CD14-positive monocyte (primary cell): ENCODE measurements at regions not wholly inside any gene's neighbourhood (a gene's known extent, or its start where the extent isn't known, plus 50 kb on each side); places are given as distances from the start of the nearest gene placed in this dataset.

Experiments
- DNase-seq, 3 donors: peaks; one replicate each; pipeline ENCODE4 v3.0.0-alpha.2; 2011 to 2022
- H2AFZ ChIP-seq: 2 replicates; pipeline ENCODE4 v1.6.0; 2012; ENCODE audit warnings: mild to moderate bottlenecking, low read depth, low read length, inconsistent platforms; ENCODE audit not compliant: insufficient read depth, poor library complexity, severe bottlenecking
- H3K27ac ChIP-seq, 2 donors: 1 replicate in 1 of 2; 2 replicates in 1 of 2; pipeline ENCODE4 v1.5.1; 2012 to 2013; ENCODE audit warnings: low read length in 2 of 2, control low read depth in 1 of 2, inconsistent platforms in 1 of 2, low read depth in 1 of 2, mild to moderate bottlenecking in 1 of 2
- H3K27me3 ChIP-seq, 2 donors: one replicate each; pipeline versions ENCODE4 v1.6.0 to v1.6.1; 2011 to 2013; ENCODE audit warnings: low read length in 2 of 2; ENCODE audit not compliant: control insufficient read depth in 2 of 2, insufficient read depth in 2 of 2
- H3K36me3 ChIP-seq, 2 donors: replicated peaks in 1 of 2; 1 replicate in 1 of 2; 2 replicates in 1 of 2; pipeline versions ENCODE4 v1.5.1 to v1.6.1; 2012 to 2013; ENCODE audit warnings: low read length in 2 of 2, control low read depth in 1 of 2, inconsistent platforms in 1 of 2, mild to moderate bottlenecking in 1 of 2; ENCODE audit not compliant: insufficient read depth in 2 of 2, control insufficient read depth in 1 of 2
- H3K4me1 ChIP-seq, 2 donors: 1 replicate in 1 of 2; 2 replicates in 1 of 2; pipeline versions ENCODE4 v1.5.1 to v1.6.1; 2012 to 2013; ENCODE audit warnings: low read length in 2 of 2, control low read depth in 1 of 2, inconsistent platforms in 1 of 2, mild to moderate bottlenecking in 1 of 2, moderate library complexity in 1 of 2; ENCODE audit not compliant: insufficient read depth in 2 of 2, control insufficient read depth in 1 of 2
- H3K4me2 ChIP-seq: replicated peaks from 2 replicates; pipeline ENCODE3; 2012; ENCODE audit warnings: low read length, moderate library complexity, mild to moderate bottlenecking; ENCODE audit not compliant: poor library complexity, severe bottlenecking; ENCODE audit errors: extremely low read depth
- H3K4me3 ChIP-seq, 3 experiments: fragments of 200-600 bp in 1 of 3; sonication (generic) in 1 of 3; replicated peaks in 1 of 3; 1 replicate in 2 of 3; 2 replicates in 1 of 3; pipeline ENCODE4 v1.5.1; 2011 to 2013; ENCODE audit warnings: low read length in 3 of 3, mild to moderate bottlenecking in 3 of 3, control low read depth in 2 of 3, low read depth in 2 of 3, inconsistent platforms in 1 of 3, moderate library complexity in 1 of 3
- H3K79me2 ChIP-seq: 2 replicates; pipeline ENCODE4 v1.6.0; 2012; ENCODE audit warnings: mild to moderate bottlenecking, control low read depth, inconsistent platforms, low read length, moderate library complexity; ENCODE audit not compliant: insufficient read depth
- H3K9ac ChIP-seq: 2 replicates; pipeline ENCODE4 v1.6.0; 2017; ENCODE audit warnings: low read length, mild to moderate bottlenecking; ENCODE audit not compliant: insufficient read depth, poor library complexity, severe bottlenecking
- H3K9me3 ChIP-seq, 2 donors: replicated peaks in 1 of 2; 1 replicate in 1 of 2; 2 replicates in 1 of 2; pipeline versions ENCODE4 v1.5.1 to v1.6.1; 2012 to 2013; ENCODE audit warnings: low read length in 2 of 2, control low read depth in 1 of 2; ENCODE audit not compliant: control insufficient read depth in 1 of 2, insufficient read depth in 1 of 2
- H4K20me1 ChIP-seq: 2 replicates; pipeline ENCODE4 v1.6.0; 2012; ENCODE audit warnings: mild to moderate bottlenecking, low read length, control low read depth, moderate library complexity; ENCODE audit not compliant: insufficient read depth
- H3K27ac Mint-ChIP-seq, 7 donors: one replicate each; pipeline ENCODE4 v1.8.0; 2020; ENCODE audit warnings: mild to moderate bottlenecking in 7 of 7, mixed read lengths in 7 of 7, moderate library complexity in 6 of 7, inconsistent platforms in 2 of 7
- H3K27me3 Mint-ChIP-seq, 3 donors: one replicate each; pipeline ENCODE4 v1.8.0; 2021 to 2022; ENCODE audit warnings: low read depth in 3 of 3, mild to moderate bottlenecking in 3 of 3, mixed read lengths in 3 of 3, moderate library complexity in 3 of 3, inconsistent platforms in 1 of 3
- H3K36me3 Mint-ChIP-seq, 2 donors: one replicate each; pipeline ENCODE4 v1.8.0; 2020; ENCODE audit warnings: mixed read lengths in 2 of 2, inconsistent platforms in 1 of 2, mild to moderate bottlenecking in 1 of 2
- H3K4me1 Mint-ChIP-seq: one replicate; pipeline ENCODE4 v1.8.0; 2020; ENCODE audit warnings: mild to moderate bottlenecking, mixed read lengths
- H3K4me3 Mint-ChIP-seq, 2 donors: one replicate each; pipeline ENCODE4 v1.8.0; 2020; ENCODE audit warnings: mild to moderate bottlenecking in 2 of 2, mixed read lengths in 2 of 2, moderate library complexity in 1 of 2
- H3K9me3 Mint-ChIP-seq, 7 donors: one replicate each; pipeline ENCODE4 v1.8.0; 2020 to 2022; ENCODE audit warnings: mixed read lengths in 7 of 7, mild to moderate bottlenecking in 6 of 7, moderate library complexity in 6 of 7, inconsistent platforms in 2 of 7
- WGBS: methylation state at CpG from one replicate; pipeline ENCODE4 v1.1.5; 2013; ENCODE audit warnings: missing lambda C conversion rate; ENCODE audit not compliant: insufficient coverage; 5-methylcytosine and 5-hydroxymethylcytosine counted together
- intact Hi-C, 2 donors: fragments of 100-400 bp; cut with micrococcal nuclease; formaldehyde crosslinking; loops; one replicate each; pipeline versions ENCODE4 v1.15.0 to v1.15.1; 2023
- TF ChIP-seq, protein P1 (sequence below): fragments of 200-600 bp; IDR thresholded peaks from one replicate; pipeline ENCODE4 v1.8.0; 2022; ENCODE audit warnings: antibody characterized with exemption, mild to moderate bottlenecking

DNA sequence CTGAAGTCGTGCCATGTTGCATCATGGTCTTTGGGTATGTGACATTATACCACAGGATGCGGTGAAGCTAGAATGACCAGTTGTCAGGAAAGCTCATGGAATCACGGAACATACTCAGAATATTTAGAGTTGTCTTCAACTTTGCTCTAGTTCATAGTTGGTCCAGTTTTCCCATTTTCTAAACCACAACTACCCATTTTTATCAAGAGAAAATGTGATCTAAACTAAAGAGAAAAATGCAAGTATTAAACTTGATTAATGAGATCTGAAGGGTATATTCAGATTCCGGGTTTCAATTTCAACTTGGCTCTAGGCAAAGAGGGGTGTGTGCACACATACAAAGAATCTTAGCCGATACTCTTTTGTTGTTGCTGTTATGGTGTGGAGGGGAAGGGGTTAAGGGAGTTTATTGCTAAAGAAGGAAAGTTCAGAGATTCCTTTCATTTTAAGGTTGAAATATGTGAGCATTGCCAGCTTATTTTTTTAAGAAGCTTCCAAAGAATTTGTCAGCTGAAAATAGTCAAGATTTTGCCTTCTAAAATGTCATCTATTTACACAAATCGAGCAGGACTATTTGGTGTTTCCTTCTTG lies 516.6 kb upstream of the ZEB2 start:
- 100% methylated on average over 4 of the region's 6 CpGs for WGBS
- no peak overlapping the region for H3K4me3 Mint-ChIP-seq

DNA sequence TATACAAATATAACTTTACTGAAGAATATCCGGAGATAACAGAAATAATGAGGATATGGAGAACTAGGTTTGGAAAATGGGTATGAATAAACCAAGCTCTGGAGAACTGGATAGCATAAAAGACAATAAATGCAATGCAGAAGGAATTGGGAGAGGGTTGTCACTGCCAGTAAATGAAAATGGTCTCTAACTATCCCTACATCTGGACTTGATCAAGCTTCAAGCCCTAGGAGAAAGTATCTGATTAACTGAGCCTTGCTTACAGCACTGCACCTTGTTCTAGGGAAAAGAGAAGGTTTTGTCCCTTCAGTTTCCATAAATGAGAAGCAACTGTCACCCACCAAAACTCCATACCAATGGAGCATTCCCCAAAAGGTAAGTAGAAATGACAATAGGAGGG lies 514.6 kb upstream of the ZEB2 start:
- no peak overlapping the region for H3K4me2 ChIP-seq
- H3K4me1 Mint-ChIP-seq: peaks cover 9% of the 10 kb centered on the region
- H3K4me3 ChIP-seq: no peak overlapping the region
- no peaks in the 10 kb centered on the region for H3K36me3 ChIP-seq
- peaks cover 0 to 2% (median 0%) of the 10 kb centered on the region in 7 donors for H3K9me3 Mint-ChIP-seq
- H3K4me3 Mint-ChIP-seq: no peak overlapping the region
- H3K27ac ChIP-seq: no peak overlapping the region
- TF ChIP-seq, protein P1, sequence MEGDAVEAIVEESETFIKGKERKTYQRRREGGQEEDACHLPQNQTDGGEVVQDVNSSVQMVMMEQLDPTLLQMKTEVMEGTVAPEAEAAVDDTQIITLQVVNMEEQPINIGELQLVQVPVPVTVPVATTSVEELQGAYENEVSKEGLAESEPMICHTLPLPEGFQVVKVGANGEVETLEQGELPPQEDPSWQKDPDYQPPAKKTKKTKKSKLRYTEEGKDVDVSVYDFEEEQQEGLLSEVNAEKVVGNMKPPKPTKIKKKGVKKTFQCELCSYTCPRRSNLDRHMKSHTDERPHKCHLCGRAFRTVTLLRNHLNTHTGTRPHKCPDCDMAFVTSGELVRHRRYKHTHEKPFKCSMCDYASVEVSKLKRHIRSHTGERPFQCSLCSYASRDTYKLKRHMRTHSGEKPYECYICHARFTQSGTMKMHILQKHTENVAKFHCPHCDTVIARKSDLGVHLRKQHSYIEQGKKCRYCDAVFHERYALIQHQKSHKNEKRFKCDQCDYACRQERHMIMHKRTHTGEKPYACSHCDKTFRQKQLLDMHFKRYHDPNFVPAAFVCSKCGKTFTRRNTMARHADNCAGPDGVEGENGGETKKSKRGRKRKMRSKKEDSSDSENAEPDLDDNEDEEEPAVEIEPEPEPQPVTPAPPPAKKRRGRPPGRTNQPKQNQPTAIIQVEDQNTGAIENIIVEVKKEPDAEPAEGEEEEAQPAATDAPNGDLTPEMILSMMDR: no peak
- intact Hi-C loops: no loop called here
- H3K9ac ChIP-seq: no peak overlapping the region
- H3K79me2 ChIP-seq: no peaks in the 10 kb centered on the region
- no peaks in the 10 kb centered on the region for H3K27me3 ChIP-seq
- peaks cover 0 to 2% (median 0%) of the 10 kb centered on the region in 3 donors for H3K27me3 Mint-ChIP-seq
- H3K4me1 ChIP-seq: no peaks in the 10 kb centered on the region
- no CpG with 5 or more reads among the region's 1 CpG for WGBS
- no peaks in the 10 kb centered on the region for H3K9me3 ChIP-seq
- H3K27ac Mint-ChIP-seq: no peak overlapping the region
- no peak overlapping the region for H2AFZ ChIP-seq
- no peaks in the 10 kb centered on the region for H3K36me3 Mint-ChIP-seq
- no peaks in the 10 kb centered on the region for H4K20me1 ChIP-seq
- DNase-seq: no peak

More for the DNA sequence above, 516.6 kb upstream of the ZEB2 start:
- Histone ChIP-seq H3K4me1 (no peaks in the 10 kb centered on the region), H4K20me1 (no peaks in the 10 kb centered on the region), H3K4me2 (no peak overlapping the region), H3K4me3 (no peak overlapping the region), H3K27me3 (no peaks in the 10 kb centered on the region), H3K79me2 (no peaks in the 10 kb centered on the region), H3K27ac (no peak overlapping the region), H3K9ac (no peak overlapping the region), H3K36me3 (no peaks in the 10 kb centered on the region), H2AFZ (no peak overlapping the region), H3K9me3 (no peaks in the 10 kb centered on the region)
- TF ChIP-seq, protein P1: no peak
- Mint-ChIP-seq H3K4me1 (peaks cover 3% of the 10 kb centered on the region), H3K36me3 (no peaks in the 10 kb centered on the region), H3K27ac (no peak overlapping the region), H3K27me3 (peaks cover 0 to 2% (median 0%) of the 10 kb centered on the region in 3 donors), H3K9me3 (peaks cover 0 to 7% (median 0%) of the 10 kb centered on the region in 7 donors)
- intact Hi-C loops: no loop called here
- DNase-seq: no peak
